Nephron progenitor cell (in vitro differentiated cells): ENCODE measurements at regions not wholly inside any gene's neighbourhood (a gene's known extent, or its start where the extent isn't known, plus 50 kb on each side); places are given as distances from the start of the nearest gene placed in this dataset.
A peak's percentile ranks its signal among the peaks of the same experiment; 100 is the strongest.
"Not testable (repeated sequence)": the region's sequence is repeated elsewhere in the genome, so short reads cannot be mapped to it uniquely, and the experiment has no call there.

Source experiments
- DNase-seq: peaks from one replicate; pipeline ENCODE4 v3.0.0; 2021
- H3K27ac Mint-ChIP-seq: 2 replicates; pipeline ENCODE4 v1.8.0; 2021; ENCODE audit warnings: mild to moderate bottlenecking, moderate library complexity, mixed read lengths
- H3K27me3 Mint-ChIP-seq: 2 replicates; pipeline ENCODE4 v1.8.0; 2021; ENCODE audit warnings: mild to moderate bottlenecking, low read depth, mixed read lengths; ENCODE audit not compliant: poor library complexity
- H3K36me3 Mint-ChIP-seq: 2 replicates; pipeline ENCODE4 v1.8.0; 2021; ENCODE audit warnings: low read depth, mixed read lengths
- H3K4me1 Mint-ChIP-seq: 2 replicates; pipeline ENCODE4 v1.8.0; 2021; ENCODE audit warnings: mixed read lengths
- H3K4me3 Mint-ChIP-seq: 2 replicates; pipeline ENCODE4 v1.8.0; 2021; ENCODE audit warnings: mild to moderate bottlenecking, moderate library complexity, mixed read lengths
- H3K9me3 Mint-ChIP-seq: 2 replicates; pipeline ENCODE4 v1.8.0; 2021; ENCODE audit warnings: mild to moderate bottlenecking, moderate library complexity, mixed read lengths
- CTCF ChIP-seq: fragments of 200-600 bp; sonication (generic); IDR thresholded peaks from 2 replicates; pipeline ENCODE4 v1.5.0; 2021; ENCODE audit warnings: antibody characterized with exemption

GRCh38 chr2:16760426-16760825, 94.8 kb upstream of the CYRIA start:
- H3K4me1 Mint-ChIP-seq: peaks cover 10% of the 10 kb centered on the region
- H3K9me3 Mint-ChIP-seq: no peaks in the 10 kb centered on the region
- no peak for DNase-seq
- H3K4me3 Mint-ChIP-seq: no peak overlapping the region
- no peak for TF ChIP-seq CTCF
- H3K27ac Mint-ChIP-seq: no peak overlapping the region
- H3K27me3 Mint-ChIP-seq: peaks cover 6% of the 10 kb centered on the region
- no peaks in the 10 kb centered on the region for H3K36me3 Mint-ChIP-seq

- peak; percentile 92 for TF ChIP-seq CTCF
- Mint-ChIP-seq H3K4me3 (no peak overlapping the region), H3K36me3 (no peaks in the 10 kb centered on the region), H3K4me1 (peaks cover 5% of the 10 kb centered on the region), H3K27me3 (peaks cover 15% of the 10 kb centered on the region), H3K9me3 (no peaks in the 10 kb centered on the region), H3K27ac (no peak overlapping the region)
- DNase-seq: peak; percentile 88
Observed at GRCh38 chr2:16756831-16757644, 91.4 kb upstream of the CYRIA start.

- H3K9me3 Mint-ChIP-seq: no peaks in the 10 kb centered on the region
- peaks cover 5% of the 10 kb centered on the region for H3K4me1 Mint-ChIP-seq
- H3K27ac Mint-ChIP-seq: no peak overlapping the region
- H3K36me3 Mint-ChIP-seq: no peaks in the 10 kb centered on the region
- no peak overlapping the region for H3K4me3 Mint-ChIP-seq
- no peak for TF ChIP-seq CTCF
- peaks cover 12% of the 10 kb centered on the region for H3K27me3 Mint-ChIP-seq
- DNase-seq: no peak
Observed at GRCh38 chr2:16755442-16755841, 89.8 kb upstream of the CYRIA start.

DNA sequence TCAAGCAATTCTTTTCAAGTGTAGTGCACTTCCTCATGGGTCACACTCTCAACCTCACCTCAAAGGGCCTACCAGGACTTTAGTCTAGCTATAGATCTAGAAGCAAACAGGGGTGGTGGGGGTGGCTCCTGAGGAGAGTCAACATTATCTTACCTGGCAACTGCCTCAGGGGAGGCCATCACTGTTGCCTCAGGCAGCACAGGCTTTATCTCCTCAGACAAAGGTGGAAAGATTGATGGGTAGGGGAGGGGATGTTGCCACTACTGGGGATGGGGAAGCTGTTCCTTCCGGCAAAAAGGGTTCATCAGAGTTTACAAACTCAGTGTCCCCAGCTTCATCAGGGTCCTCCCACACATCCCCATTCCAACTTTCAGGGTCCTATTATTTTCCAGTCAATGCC, 87.4 kb upstream of the CYRIA start:
- peaks cover 12% of the 10 kb centered on the region for H3K27me3 Mint-ChIP-seq
- H3K27ac Mint-ChIP-seq, H3K9me3 Mint-ChIP-seq, H3K4me3 Mint-ChIP-seq, H3K36me3 Mint-ChIP-seq, DNase-seq, H3K4me1 Mint-ChIP-seq: not testable (repeated sequence)

DNA sequence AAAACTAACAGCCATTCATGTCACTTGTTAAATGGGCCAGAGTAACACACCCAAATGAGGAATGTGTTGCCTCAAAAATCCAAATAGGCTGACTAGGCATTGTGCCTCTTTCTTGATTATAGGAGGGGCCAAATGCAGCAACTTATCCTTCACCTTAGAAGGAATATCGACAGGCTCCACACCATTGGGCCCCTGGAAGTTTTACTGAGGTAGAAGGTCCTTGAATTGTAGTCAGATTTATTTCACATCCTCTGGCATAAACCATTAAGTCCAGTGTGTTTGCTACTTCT, 85.2 kb upstream of the CYRIA start:
- H3K27me3 Mint-ChIP-seq: peaks cover 20% of the 10 kb centered on the region
- H3K36me3 Mint-ChIP-seq, DNase-seq, H3K9me3 Mint-ChIP-seq, H3K27ac Mint-ChIP-seq, H3K4me3 Mint-ChIP-seq, H3K4me1 Mint-ChIP-seq: not testable (repeated sequence)

- Mint-ChIP-seq H3K27me3 (peaks cover 20% of the 10 kb centered on the region), H3K4me3 (no peak overlapping the region), H3K27ac (no peak overlapping the region), H3K36me3 (no peaks in the 10 kb centered on the region), H3K9me3 (no peaks in the 10 kb centered on the region), H3K4me1 (no peaks in the 10 kb centered on the region)
- no peak for DNase-seq
- TF ChIP-seq CTCF: no peak
Observed at GRCh38 chr2:16750175-16750924, 84.7 kb upstream of the CYRIA start.

DNA sequence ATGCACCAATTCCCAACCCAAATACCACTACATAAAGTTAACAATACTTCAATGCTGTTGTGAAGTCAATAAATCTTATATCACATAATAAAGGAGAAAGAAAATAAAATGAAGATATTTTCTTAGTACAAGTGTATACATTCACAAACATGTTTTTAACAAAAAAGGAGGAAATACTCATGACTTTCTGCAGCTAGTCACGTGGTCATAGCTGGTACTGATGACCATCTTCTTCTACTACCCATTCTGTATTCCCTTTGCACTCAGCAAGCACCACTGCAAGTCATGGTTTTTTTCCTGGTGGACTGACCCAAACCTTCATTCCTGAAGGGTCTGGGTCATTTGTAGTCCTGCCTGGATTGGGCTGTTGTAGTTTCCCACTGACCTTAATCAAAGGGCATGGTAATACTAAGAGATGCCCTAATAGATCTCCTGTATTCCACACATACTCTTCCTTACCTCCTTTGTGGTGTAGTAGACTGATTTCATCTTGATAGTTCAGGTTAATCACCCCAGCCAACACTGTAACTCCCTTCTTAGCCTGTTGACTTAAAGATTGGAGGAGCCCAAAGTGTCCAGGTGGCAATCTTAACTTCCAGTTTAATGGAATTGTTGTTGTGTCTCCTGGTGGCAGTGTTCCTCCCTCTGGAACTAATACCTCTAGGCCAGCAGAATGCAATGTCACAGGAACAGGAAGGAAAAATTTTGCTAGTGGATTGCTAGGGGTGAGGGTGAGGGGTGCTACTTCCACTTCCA, 83.1 kb upstream of the CYRIA start:
- H3K9me3 Mint-ChIP-seq, H3K36me3 Mint-ChIP-seq, DNase-seq, H3K4me1 Mint-ChIP-seq, H3K4me3 Mint-ChIP-seq, H3K27ac Mint-ChIP-seq: not testable (repeated sequence)
- peaks cover 26% of the 10 kb centered on the region for H3K27me3 Mint-ChIP-seq
